Stimulated activated CD4-positive, alpha-beta T cell treated with anti-CD3 and anti-CD28 coated beads, Interleukin-1b, Interleukin-23, amount 100 ng/mL, for 1 hour (primary cell): ENCODE measurements at regions not wholly inside any gene's neighbourhood (a gene's known extent, or its start where the extent isn't known, plus 50 kb on each side); places are given as distances from the start of the nearest gene placed in this dataset.

ENCODE experiments used
- DNase-seq, 2 donors: peaks; one replicate each; pipeline ENCODE4 v3.0.0-alpha.2; 2020; ENCODE audit warnings: low read depth in 2 of 2

DNA sequence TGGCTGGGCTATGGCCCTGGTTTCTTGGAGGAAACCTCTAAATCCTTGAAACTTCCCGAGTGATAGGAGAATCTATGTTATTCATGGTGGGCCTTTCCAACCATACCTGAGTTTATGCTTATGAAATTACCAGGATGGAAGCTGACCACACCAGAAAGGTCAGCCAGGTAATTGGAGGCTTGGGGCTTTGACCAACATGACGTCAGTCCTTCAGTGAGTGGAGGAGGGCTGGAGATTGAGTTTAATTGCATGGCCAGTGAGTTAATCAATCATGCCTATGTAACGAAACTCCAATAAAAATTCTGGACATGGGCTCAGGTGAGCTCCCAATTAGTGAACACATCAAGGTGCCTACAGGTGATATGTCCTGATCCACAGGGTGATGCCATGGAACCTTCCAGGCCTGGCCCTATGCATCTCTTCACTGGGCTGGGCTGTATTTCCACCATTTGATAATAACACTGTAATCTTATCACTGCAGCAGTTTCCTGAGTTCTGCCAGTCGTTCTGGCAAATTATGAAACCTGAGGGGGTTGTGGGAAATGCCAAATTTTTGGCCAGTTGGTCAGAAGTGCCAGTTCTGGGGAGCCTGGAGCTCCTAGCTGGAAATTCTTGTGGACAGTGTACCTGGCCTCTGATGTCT lies 106.5 kb downstream of the CDH26 start:
- DNase-seq = no peak

DNA sequence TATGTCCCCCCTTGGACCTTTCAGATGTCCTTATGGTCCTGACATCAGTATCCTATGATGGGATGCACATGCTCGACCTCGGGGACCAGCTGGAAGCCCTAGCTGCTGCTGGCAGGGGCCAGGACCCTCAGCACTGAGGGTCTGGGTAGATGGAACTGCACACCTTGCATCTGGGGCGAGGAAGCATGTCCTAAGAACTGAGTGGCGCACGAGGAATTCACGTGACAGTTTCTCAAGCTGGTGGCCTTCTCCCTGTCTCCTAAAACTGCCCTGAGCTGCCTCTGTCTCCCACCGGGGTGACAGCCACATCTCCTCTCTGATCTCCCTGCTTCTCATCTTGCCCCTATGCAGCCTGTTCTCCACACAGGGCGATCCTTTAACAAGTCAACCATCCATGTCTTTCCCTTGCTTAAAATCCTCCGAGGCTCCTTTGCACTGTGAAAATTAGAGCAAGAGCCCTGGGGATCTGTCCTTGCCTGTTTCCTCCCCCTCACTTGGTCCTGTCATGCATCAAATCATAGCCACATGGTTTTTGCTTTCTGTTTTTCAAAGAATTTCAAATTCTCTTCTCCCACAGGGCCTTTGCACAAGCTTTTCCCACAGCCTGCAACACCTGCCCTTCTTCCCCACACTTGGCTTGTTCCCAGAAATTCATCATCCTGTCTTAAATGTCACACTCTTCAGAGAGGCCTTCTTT lies 107.7 kb downstream of the CDH26 start:
- no peak for DNase-seq

DNA sequence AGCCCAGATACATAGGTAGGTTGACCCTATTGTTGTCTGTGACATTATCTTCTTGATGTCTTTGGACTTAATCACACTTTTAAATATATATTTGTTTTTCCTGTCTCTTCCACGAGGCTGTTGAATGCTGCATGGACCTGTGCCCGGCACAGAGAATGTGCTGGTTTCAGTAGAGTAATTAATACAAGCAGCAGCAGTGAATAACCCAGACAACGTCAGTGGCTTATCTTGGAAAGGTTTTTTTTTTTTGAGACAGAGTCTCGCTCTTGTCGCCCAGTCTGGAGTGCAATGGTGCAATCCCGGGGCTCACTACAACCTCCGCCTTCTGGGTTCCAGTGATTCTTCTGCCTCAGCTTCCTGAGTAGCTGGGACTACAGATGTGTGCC lies 108.2 kb downstream of the CDH26 start:
- DNase-seq = no peak

DNA sequence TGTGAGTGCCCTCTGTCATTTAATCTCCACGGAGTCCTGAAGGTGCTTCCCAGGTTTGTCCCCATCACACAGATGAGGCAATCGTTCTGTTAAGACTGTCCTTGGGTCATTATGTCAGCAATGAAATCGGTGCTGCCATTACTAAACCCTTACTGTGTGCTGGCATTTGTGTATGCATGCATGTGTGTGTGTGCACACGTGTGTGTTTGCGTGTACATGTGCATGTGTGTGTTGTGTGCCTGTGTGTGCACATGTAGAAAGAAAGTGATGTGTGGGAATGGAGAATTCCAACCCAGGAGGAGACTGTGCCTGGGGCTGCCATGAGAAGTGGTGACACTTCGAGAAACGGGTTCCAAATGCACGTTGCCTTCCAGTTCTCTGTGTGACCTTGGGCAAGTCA lies 110.3 kb downstream of the CDH26 start:
- DNase-seq = no peak

DNA sequence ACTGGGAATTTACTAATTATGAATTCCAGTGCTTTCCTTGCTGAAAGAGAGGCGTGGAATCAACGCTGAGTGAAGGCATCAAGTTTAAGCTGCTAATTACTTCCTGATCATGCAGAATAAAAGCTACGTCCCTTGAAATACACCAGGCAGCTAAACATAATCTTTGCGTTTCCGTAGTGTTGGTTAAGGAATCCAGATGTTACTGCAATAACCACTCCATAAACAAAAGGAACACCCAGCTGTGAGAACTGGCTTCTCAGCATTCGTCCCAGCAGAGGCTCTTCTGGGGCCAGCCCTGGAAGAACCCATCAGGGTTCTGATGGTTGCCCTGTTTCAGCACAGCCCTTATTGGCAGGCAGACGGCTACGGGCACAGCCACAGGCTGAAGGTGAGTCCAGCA lies 111.4 kb downstream of the CDH26 start:
- DNase-seq = no peak

DNA sequence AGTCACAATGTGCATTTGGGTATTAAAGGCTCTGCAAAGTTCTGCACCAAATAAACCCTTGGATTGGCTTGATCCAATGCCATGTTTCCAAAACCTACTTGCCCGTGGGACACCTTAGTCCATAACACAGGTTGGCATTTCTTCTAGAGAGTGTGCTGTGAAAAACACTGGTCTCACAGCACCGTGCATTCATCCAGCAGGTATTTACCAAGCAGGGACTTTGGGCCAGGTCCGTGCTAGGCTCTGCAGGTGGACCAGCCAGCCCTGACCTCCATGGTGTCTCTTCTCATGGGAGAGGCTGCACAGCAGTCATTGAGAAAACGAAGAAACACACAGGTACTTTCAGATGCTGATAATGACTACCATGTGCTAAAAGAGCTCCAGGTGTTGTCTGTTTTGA lies 112.6 kb downstream of the CDH26 start:
- no peak for DNase-seq

DNA sequence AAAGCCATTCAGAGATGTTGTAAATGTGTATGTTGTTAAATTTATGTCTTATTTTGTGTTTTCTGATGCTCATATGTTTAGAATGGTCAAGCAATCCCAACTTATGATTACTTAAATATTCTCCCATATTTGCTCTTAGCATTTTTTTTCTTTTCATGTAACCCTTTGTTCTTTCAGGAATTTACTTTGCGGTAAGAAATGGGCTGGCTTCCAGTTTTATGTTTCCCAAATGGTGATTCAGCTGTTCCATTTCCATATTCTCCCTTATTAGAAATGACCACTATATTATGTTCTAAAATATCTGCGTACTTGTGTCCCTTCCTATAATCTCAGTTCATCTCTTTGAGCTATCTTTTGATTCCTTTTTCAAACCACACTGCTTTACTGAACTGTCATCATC lies 113.7 kb downstream of the CDH26 start:
- no peak for DNase-seq

DNA sequence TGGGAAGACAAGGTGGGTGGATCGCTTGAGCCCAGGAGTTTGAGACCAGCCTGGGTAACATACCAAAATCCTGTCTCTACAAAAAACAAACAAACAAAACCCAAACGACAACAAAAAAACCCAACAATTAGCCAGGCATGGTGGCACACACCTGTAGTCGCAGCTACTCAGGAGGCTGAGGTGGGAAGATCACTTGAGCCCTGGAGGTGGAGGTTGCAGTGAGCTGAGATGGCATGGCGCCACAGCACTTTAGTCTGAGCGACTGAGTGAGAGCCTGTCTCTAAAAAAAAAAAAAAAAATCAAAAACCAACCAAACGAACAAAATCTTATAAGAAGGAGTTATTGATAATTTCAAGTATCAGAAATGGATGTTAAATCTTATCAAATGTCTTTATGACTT lies 114.9 kb downstream of the CDH26 start:
- no peak for DNase-seq

DNA sequence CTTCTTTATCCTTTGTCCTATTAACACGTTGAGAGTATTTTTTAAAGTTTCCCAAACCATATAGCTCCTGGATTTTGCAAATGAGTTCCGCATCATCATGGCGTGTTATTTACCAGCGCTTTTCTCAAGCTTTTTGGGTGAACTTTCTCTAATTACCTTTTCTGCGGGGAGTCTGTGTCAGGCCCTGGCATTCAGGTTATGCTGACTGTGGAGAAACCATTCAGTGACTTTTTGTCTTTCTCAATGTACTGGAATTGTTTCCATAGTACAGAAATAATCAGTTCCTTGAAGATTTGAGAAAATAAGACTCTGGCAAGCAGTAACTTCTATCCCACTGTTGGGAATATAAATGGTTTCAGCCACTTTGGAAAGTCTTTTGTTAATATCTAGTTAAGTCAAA lies 115.3 kb downstream of the CDH26 start:
- DNase-seq = no peak

DNA sequence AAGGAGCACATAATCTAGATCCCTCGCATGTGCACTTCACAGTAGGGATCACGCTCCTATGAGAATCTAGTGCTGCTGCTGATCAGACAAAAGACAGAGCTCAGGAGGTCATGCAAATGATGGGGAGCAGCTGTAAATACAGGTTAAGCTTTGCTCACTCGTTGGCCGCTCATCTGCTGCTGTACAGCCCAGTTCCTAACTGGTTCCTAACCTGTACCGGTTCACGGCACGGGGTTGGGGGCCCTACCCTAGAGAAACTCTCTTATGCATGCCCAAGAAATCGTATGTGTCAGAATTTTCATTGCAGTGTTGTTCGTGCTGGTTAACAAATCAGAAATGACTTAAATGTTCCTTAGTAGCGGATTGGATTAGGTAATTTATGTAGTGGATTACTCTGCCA lies 116.1 kb downstream of the CDH26 start:
- DNase-seq = no peak

DNA sequence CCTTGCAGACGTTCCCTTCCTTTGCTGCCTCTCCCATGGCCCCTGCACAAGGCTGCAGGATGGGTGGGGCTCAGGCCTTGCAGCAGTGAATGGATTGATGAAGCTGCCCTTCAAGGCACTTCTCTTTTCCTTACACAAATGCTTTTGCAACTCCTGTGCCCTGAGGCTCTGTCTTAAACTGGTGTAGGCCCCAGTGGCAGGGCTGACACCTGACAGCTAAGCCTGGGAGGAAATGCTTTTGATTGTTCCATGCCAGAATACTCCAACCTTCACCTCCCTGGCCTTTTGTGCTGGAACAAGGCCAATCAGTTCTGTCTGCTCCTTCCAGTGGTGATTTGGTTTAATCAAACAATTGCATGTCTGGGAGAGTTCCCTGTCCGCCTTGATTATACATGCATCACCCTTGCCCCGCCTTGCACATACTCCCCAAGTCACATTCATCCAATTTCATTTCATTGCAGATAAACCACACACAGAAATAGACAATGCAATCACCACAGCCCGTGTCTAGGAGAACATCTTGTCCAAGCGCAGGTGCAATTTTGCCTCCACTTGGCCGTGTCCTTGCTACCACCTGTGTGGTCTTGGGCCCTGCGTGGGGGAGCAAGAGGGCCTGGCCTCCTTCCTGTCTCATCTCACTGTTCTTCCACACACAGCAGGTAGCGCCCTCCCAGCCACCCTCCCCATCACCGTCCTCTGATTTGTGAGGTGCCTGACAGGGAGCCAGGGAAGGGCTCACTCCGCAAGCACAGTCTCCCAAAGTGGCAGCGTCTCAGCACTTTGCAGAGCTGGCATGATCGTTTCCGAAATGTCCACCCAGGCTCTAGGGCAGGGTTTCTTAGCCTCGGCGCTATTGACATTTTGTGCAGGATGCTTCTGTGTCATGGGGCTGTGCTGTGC lies 120.4 kb downstream of the CDH26 start:
- DNase-seq = no peak

DNA sequence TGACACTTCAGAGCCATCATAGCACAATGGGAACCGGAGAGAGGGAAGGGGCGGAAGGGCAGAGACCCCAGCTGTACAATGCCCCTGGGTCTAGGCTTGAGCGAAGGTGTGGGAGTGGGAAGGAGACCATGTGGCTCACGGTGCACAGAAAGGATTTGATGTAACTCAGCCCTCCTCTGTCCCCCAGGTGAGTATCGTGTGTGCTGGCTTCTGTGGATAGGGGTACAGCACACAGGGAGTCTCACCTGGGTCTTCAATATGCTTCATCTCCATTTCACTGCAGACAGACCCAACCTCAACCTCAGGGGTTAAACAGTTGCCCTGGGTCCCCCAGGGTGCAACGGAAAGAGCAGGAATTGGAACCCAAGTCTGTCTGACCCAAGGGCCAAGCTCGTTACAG lies 122.2 kb downstream of the CDH26 start:
- no peak for DNase-seq

DNA sequence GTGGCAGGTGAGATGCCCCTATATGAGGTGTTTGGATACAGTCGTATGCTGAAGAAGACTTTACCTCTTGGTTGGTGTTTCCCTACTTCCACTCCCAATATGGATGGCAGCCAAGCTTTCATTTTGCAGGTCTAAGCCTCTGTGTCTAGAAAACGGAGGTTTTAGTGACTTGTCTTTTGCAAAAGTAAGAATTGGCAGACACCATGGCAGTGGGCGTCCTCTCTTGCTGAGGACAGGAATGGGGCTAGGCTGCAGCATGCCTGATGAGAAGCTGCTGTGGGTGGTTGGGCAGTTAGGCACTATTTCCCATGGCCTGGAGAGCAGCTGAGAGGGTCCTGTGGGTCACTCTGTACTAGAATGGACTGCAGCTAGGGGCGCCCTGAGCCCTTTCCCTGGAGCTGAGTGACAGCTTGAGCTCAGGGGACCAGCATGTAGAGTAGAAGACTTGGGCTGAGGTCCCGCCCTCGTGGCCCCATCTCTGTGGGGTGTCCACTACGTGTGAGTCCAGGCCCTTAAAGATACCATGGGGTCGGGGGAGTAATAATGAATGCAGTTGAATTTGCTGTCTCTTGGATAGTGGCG lies 127.4 kb downstream of the CDH26 start:
- DNase-seq = no peak

DNA sequence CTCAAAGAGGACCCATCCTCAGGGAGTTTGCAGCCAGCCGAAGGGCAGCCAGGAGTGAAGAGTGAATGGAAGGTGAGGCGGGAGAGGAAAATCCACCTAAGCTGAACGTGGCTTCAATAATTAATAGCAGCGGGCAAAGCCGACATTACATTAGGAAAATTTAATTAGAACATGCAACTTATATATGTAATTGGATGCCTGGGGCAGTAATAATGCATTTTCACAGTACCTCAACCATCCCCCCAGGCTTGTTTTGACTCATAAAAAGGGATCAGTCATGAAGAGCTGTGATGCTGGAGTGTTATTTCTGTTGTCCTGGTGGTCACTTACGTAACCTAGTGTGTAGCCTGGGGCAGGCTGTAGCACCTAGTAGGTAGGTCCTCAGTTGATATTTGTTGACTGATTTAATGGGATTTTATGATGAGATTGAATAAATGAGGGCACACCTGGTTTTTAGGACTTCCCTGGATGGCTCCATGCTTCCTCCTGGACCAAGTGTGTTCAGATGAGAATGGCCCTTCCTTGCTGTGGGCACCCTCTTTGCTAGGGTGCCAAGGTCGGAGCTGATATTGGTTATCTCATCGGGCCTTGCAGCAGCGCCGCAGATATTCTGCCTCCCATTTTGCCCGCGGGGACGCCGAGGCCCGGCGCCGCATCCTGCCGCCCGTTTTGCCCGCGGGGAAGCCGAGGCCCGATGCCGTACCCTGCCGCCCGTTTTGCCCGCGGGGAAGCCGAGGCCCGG lies 128.8 kb downstream of the CDH26 start:
- DNase-seq = no peak

DNA sequence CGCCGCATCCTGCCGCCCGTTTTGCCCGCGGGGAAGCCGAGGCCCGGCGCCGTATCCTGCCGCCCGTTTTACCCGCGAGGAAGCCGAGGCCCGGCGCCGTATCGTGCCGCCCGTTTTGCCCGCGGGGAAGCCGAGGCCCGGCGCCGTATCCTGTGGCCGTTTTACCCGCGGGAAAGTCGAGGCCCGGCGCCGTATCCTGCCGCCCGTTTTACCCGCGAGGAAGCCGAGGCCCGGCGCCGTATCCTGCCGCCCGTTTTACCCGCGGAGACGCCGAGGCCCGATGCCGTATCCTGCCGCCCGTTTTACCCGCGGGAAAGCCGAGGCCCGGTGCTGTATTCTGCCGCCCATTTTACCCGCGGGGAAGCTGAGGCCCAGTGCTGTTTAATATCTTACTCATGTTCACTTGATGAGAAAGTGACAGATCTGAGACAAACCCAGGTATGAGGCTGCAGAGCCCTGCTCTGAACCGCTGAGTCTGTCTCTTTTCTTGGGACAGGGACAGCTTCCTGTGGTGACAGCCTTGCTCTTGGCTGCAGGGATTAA lies 129.4 kb downstream of the CDH26 start:
- DNase-seq = no peak

DNA sequence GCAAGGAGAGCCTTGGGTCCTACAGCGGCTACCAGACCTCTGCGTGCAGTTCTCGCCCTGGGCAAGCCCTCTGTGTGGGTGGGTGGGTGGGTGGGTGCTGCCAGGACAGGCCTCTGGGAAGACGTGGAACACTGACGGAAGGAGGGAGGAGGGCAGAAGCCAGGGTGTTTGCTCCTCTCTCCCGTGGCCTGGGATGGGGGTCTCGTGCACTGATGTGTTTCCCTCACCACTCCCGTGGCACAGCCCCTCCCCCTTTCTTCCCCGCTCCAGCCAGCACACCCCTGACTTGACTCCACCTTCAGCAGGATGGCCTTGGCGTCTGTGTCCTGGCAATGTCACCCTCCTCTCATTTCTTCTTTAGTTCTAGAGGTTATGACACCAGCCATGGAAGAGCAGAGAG lies 130.0 kb downstream of the CDH26 start:
- DNase-seq = no peak

DNA sequence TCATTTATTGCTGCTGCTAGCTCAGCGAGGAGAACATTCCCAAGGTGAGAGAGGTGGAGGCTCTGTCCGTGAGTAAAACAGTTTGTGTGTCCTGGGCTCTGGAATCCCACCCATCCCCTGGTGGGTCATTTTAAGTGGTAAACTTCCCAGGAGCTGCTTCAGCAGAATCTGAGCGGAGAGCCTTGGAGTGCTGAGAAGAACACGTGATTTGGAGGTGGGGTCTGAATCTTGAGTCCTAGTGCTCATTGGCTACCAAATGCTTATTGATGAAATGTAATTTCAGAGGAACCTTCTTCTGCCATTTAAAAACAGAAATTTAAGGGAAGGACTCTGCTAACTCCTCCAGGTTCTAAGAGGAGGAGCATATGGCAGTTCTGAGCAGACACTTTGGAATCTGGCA lies 132.4 kb downstream of the CDH26 start:
- no peak for DNase-seq

DNA sequence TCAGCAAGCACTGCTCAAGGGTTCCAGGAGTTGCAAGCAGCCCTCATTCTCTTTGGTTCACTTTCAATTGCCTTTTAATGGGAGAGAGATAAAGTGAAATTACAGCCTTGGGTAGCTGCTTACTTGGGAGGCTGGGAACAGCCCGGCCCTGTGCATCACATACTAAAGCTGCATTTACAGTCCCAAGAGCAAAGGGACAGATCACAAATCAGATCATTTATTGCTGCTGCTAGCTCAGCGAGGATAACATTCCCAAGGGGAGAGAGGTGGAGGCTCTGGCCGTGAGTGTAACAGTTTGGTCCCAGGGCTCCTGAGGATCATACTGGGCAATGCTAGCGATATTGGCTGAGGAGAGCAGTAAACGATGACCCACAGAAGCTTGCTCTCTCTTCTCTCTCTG lies 133.1 kb downstream of the CDH26 start:
- DNase-seq = no peak

DNA sequence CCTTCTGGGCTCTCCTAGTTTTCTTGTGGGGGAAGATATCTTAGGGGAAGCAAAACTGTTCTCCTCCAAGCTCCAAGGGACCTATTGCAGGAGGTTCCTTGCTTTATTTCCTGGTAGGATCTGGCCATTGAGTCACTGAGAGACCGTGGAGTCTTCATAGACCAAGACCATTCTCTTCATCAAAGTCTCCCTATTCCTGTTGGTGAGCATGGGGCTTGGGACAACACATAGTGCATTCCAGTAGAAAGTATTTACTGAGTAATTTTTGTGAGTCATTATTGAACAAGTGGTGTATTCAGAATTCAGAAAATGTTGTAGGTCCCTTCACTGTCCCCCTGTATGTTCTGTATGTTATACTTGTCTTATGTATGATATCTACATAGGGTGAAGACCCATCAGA lies 133.6 kb downstream of the CDH26 start:
- DNase-seq = no peak

DNA sequence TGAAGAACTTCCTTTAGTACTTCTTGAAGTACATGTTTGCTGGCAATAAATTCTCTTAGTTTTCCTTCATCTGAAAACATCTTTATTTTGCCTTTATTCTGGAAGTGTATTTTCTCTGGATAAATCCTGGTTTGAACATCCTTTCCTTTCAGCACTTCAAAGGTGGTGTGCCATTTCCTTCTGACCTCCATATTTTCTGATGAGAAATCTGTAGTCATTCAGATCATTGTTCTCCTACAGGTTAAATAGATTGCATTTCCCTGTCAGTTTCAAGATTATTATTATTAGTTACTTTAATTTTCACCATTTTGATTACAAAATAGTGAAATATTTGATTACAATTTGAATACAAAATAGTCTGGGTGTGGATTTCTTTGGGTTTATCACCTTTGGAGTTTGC lies 134.5 kb downstream of the CDH26 start:
- DNase-seq = no peak

DNA sequence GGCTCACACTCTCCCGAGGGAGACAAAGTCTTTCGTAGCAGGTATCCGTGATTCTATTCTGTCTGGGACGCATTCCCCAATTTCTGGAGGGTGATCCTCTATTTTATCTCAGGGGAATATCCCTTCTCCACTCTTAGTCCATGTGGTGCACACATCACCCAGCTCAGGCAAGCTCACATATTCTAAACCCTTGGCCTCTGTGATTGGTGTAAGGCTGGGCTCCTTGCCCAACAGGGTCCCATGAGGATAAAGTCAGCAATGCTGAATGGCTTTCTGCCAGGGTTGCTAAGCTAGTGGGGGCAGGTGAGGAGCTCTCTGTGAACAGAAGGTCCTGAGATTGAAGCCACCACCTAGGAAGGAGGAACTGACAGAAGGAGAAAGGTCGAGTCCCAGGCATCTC lies 137.2 kb downstream of the CDH26 start:
- DNase-seq = no peak

DNA sequence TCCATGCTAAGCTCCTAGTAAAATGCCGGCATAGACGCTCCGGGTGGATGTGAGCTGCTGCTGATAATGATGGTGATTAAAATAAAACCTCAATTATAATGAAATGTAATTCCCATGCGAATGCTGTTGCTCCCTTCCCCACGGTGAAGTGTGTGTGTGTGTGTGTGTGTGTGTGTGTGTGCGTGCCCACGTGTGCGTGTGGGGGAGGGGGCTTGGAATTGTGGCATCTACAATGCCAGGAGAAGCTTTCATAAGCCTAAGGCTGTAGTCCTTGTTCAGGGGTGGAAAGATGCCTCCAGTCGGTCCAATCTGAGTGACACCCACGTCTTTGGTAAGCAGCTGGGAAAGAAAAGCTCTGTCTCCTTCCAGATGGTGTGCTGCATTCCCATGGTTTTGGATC lies 137.9 kb downstream of the CDH26 start:
- DNase-seq = no peak
